ENCODE measurements at regions not wholly inside any gene's neighbourhood (a gene's known extent, or its start where the extent isn't known, plus 50 kb on each side); places are given as distances from the start of the nearest gene placed in this dataset.

DNA sequence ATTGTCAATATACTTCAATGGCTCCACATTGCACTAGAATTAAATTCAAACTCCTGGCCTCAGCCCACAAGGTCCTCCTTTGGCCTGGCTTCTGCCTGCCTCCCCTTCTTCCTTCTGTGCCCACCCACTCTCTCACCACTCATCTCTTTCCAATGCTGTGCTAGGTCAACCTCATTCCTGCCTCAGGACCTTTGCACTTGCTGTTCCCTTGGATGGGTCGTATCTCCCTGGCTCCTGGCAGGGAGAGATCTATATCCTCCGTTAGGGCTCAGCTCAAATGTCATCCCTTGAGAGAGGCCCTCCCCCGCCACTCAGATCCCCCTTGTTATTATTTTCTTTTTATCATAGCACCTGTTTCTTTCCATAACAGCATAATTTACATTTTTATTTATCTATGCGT is 79.9 kb upstream of the LHX5 start:
- TF ChIP-seq CTCF (IDR thresholded peaks at IDR 0.05) (no peak), POLR2A (IDR thresholded peaks at IDR 0.05) (no peak)
